ENCODE measurements at regions not wholly inside any gene's neighbourhood (a gene's known extent, or its start where the extent isn't known, plus 50 kb on each side); places are given as distances from the start of the nearest gene placed in this dataset.

- TF ChIP-seq POLR2A (IDR thresholded peaks at IDR 0.05; ENCODE audit: low read length) (no peak), GATA1 (IDR thresholded peaks at IDR 0.05; ENCODE audit: low read depth, low read length) (no peak)
Observed at GRCh38 chrX:4253092-4253491, 539.6 kb upstream of the PRKX start.

Measured in erythroblast (primary cell).